HG03135 (cell line): ENCODE measurements at regions not wholly inside any gene's neighbourhood (a gene's known extent, or its start where the extent isn't known, plus 50 kb on each side); places are given as distances from the start of the nearest gene placed in this dataset.

Source experiments
- ATAC-seq: cut with Tn5 transposase; IDR thresholded peaks from one replicate; pipeline ENCODE4 v1.9.1; 2021; ENCODE audit warnings: mild to moderate bottlenecking, moderate library complexity; ENCODE audit not compliant: unreplicated experiment

DNA sequence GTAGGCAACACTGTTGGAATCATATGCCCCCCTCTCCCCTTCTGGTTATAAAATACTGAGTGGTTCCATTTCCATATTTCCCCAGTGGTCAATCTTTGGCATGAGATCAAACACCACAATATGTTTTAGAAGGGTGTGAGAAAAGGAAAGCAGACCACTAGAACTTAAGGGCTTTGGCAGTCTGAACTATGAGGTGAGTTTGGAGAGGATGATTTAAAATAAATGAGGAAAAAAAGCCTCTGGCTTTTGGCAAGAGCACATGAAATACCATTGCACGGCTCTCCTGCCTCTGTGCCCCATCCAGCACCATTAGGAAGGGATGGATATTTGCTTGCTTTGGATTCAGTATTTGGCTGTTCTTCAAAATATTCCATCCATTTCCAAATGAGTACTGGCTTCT, 339.5 kb upstream of the C1orf87 start:
- no peak for ATAC-seq

DNA sequence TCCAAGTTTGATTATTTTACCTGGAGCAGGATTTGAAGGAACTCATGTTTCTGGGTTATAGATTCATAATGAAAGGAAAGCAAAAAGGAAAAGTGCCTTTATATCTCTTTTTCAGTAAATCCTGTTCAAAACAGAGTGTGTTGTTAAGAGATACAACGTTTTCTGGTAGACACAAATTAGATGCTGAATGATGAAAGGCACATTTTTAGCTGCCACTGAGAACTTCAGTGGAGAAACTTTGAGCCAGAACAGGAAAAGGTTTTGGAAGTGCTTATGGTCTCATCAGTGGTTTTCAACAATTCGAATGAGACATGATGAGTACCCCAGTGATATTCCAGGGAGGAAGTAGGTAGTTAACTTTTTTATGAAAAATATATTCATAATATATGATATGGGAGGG, 338.0 kb upstream of the C1orf87 start:
- no peak for ATAC-seq

GRCh38 chr1:60402816-60403215, 329.2 kb upstream of the C1orf87 start:
- ATAC-seq: no peak

- no peak for ATAC-seq
Measured at GRCh38 chr1:60402216-60402615, 328.6 kb upstream of the C1orf87 start.

DNA sequence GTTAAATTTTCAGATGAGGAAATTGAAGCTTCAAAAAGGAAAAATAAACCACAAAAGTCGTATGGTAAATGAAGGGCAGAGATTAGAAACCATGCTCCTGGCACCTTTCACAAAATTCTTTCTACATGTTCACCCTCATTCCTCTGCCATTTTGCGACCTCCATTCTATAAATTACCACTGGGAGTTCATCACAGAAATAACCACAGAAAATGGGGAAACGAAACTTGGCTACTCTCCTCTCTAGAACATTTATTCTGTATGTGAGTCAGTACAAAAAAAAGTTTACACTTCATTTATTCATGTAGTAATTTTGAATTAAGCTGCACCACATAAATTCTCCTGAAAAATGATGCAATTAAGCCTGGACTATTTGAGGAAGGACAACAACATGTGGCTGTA, 320.9 kb upstream of the C1orf87 start:
- ATAC-seq: peak; percentile 55

- ATAC-seq: no peak
Measured at GRCh38 chr1:60390593-60391282, 317.2 kb upstream of the C1orf87 start.

DNA sequence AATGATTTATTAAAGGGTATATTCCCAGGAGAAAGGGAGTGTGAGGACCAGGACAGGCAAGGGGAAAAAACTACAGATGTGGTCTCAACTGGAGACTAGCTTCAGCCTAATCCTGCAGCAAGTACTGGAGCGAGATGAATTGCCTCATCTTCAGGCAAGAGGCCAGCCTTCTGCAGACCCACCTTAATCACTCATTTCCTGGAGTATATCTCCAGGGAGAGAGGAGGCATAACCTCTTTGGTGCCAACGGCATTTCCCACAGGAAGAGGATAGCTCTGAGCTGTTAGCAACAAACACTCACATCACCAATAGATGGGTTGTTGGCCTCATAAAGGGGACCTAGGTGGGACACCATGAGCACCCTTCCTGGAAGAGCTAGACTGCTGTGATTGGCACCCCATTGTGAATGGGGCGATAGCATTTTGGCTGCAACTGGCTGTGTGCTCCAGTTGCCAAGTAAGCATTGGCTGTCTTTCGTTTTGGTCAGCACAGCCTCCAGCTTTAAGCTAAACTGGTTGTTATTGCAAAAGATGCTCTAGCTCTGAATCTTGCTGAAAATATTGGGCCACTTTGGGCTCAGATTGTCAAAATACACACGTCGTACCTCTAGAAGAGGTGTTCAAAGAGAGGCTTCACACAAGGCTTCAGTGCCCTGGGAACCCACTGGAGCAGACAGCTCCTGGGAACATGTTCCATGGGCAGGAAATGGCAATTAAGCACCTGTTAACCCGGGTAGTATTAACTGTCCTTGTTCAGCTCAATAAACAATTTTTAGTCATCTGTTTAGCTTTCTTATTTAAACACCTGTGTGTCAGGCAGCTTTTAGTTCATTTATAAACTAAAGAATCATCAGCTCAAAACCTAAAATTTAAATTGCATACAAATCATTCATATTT, 314.8 kb upstream of the C1orf87 start:
- no peak for ATAC-seq

DNA sequence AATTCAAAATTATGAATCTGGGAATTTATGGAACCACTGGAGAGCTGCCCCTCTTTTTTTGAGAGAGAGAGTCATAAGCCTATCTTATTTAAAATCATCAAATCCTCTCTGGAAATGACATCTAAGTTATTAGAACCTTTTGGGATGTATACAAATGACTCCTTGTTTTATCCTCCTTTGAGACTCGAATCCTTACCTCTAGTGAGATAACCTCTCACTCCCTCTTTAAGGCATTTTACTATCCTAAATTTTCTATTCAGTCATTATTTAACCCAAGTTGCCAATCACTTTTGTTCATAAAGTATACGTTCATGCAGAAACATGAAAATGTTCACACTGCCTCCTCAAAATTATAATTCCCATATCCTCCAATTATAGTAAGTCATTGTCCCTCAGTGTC, 313.6 kb upstream of the C1orf87 start:
- ATAC-seq: no peak

DNA sequence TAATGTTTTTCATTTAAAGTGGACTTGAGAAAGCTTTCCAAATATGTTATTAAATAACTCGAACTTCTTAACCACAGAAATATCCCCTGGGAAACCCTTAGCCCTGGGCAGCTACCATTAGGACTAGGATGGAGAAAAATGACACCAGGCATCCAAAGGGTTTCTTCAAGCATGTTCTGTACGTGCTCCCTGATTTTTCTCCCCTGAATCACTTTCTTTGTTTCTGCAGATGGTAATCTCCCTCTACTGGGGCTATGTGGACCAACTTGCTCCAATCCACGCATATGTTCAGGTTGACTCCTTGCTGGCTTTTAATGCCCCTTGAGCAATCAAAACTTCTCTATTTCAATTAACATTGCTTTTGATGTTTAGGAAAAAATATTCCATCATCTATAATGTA, 312.7 kb upstream of the C1orf87 start:
- no peak for ATAC-seq

GRCh38 chr1:60376196-60376595, 302.6 kb upstream of the C1orf87 start:
- ATAC-seq: no peak

DNA sequence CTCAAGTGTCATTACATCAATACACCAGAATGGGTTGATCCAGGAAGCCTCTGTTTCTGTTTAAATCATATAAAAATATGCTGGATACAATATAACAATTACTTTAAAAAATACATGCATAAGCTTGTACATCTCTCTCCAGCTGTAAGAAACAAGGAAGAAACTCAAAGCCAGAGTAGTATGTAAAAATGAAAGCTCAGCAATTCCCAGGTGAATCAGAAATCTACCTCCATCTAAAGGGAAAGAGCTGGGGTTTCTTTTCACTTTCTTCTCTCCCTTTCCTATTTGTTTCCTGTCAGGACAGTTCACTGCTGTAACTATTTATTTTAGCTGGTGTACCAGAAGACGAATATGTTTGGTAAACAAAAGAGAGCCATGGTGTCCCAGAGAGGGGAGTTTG, 301.0 kb upstream of the C1orf87 start:
- ATAC-seq: no peak

DNA sequence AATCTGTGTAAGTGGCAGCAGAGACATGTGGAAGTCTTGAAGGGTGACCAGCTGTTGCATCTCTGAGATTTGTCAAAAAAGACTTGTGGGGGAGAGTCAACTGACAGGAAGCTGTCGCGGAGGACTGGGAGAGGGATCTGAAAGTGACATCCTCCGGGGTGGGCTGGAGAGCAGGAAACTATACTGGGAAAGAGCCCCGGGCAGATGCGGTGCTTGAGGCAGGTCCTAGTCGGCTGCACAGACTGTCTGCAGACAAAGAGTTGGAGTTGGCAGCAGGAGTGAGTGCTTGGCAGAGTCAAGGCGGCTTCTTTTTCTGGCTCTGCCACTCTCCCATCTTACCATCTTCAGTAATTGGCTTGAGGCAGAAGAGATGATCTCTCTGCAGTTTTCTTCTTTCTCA, 294.0 kb upstream of the C1orf87 start:
- ATAC-seq: no peak

- ATAC-seq: no peak
Measured at GRCh38 chr1:60359431-60359830, 285.9 kb upstream of the C1orf87 start.

- ATAC-seq: no peak
Measured at GRCh38 chr1:60350531-60350930, 277.0 kb upstream of the C1orf87 start.

- ATAC-seq: no peak
Measured at GRCh38 chr1:60348884-60349283, 275.3 kb upstream of the C1orf87 start.

DNA sequence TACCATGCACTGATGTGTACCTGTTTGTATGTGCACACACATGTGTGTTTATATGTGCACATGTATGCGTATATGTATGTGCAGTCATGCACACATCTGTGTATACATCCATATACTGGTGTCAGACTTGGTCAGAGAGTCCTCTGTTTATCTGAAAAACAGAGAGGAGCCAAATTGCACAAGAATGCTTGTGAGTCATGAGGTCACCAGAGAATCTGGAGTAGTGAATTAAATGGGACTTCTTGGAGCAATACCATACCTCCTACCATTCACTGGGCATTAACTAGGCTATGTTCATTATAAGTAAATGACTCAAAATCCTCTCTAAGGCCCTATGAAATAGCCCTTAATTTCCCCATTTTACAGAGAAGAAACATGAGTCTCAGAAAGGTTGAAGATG, 272.1 kb upstream of the C1orf87 start:
- no peak for ATAC-seq

DNA sequence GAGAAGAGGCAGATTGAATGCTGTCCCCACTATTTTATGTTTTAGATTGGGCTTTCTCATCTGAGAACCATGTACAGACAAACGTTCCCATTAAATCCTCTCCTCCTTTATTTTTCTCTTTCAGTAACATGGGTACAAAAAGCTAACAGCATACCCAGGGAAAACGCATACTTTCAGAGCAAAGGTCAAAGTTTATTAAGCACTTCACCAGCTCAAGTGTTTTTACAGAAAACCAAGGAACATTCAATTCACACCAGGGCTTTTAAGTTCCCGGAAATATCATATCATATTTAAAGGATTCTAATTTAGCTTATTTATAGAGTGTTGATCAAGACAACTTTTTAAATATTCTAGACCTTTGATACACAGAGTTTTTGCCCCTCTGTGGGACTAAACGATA, 271.5 kb upstream of the C1orf87 start:
- no peak for ATAC-seq

DNA sequence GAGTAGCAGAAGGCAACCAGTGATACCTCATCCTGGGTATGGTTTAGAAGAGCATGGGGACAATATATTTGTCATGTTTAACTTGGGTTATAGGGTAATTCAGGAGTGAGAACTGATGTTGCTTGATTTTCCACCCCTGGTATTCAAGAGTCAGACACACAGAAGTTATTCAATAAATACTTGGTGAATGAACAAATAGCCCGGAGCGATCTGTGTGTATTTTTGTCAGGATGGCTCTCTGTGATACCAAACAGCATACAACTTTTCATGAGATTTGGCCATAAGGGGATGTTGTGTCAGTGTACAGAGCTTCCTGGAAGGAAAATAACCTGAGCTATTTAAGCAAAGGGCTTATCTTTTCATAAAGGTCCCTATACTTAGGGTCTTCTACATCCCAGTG, 270.2 kb upstream of the C1orf87 start:
- no peak for ATAC-seq

GRCh38 chr1:60342569-60342968, 269.0 kb upstream of the C1orf87 start:
- no peak for ATAC-seq

- no peak for ATAC-seq
Measured at GRCh38 chr1:60341274-60341673, 267.7 kb upstream of the C1orf87 start.

DNA sequence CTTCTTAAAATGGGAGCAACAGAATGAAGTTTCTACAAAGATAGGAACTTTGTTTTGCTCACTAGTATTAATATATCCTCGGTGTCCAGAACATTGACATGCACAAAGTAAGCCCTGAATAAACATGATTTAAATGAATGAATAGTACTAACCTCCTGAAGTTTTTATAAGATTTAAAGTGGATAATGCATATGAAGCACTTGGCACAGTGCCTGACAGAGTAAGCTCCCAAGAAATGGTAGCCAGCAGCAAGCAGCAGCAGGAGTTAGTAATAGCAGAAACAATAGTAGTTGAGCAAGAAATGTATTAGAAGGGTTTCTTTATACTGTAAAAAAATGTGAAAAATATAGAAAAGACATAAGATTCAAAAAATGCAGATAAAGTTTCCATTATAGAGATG, 258.1 kb upstream of the C1orf87 start:
- ATAC-seq: no peak

- no peak for ATAC-seq
Measured at GRCh38 chr1:60329651-60330050, 256.1 kb upstream of the C1orf87 start.
